PC-9 (cell line): ENCODE measurements at regions not wholly inside any gene's neighbourhood (a gene's known extent, or its start where the extent isn't known, plus 50 kb on each side); places are given as distances from the start of the nearest gene placed in this dataset.

Experiments
- CTCF ChIP-seq: fragments of 200-600 bp; sonication (generic); conservative IDR thresholded peaks from 2 replicates; pipeline ENCODE4 v1.6.1; 2017; ENCODE audit warnings: mixed run types, antibody characterized with exemption, mild to moderate bottlenecking, moderate library complexity
- EZH2 ChIP-seq: fragments of 200-600 bp; sonication (generic); IDR thresholded peaks from 2 replicates; pipeline ENCODE4 v1.8.0; 2017; ENCODE audit warnings: antibody characterized with exemption, low read depth

GRCh38 chr18:11308499-11308898, 159.1 kb upstream of the PIEZO2 start:
- no peak for TF ChIP-seq EZH2
- no peak for TF ChIP-seq CTCF
